ENCODE measurements at regions not wholly inside any gene's neighbourhood (a gene's known extent, or its start where the extent isn't known, plus 50 kb on each side); places are given as distances from the start of the nearest gene placed in this dataset.

- TF ChIP-seq, protein P1, sequence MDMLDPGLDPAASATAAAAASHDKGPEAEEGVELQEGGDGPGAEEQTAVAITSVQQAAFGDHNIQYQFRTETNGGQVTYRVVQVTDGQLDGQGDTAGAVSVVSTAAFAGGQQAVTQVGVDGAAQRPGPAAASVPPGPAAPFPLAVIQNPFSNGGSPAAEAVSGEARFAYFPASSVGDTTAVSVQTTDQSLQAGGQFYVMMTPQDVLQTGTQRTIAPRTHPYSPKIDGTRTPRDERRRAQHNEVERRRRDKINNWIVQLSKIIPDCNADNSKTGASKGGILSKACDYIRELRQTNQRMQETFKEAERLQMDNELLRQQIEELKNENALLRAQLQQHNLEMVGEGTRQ (IDR thresholded peaks at IDR 0.05; ENCODE audit: borderline replicate concordance, low read depth, low read length), result no peak
Observed at GRCh38 chr11:92500453-92500852, 275.8 kb downstream of the FAT3 start (continued).

DNA sequence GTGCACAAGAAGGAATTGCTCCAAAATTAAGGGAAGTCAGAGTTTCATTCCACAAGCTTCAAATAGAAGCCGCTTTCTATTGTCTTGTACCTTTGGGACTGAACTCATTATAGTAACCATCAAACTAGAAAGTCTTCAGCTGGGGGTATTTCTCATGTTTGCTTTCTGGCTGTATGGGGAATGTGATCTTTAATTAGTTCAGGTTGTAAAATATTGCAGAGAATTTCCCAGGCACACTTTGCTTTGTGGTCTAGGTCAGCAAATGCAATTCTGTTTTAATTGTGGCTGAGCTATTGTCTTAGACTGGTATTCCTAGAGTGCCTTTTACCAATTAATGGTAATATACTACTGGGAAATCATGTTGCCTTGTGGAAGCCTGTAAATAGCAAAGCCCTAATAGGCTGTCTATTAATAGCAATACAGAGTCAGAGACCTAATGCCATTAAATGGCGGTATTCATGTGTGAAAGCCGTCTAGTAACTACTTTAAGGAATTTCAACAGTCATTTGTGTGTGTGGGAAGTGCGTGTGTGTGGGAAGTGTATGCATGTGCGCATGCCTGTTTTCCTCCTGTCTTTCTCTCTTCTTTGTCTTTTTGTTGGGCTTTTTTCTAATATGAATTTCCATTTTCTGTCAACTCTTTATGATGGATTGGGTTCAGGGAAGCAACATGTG, 276.6 kb downstream of the FAT3 start:
- DNase-seq, result no peak
- ChIA-PET POLR2A (no interaction called here), CTCF (no interaction called here)
- Histone ChIP-seq H3K9me3 (no peaks in the 10 kb centered on the region), H3K36me3 (replicated peaks in 1 of 2; ENCODE audit: control insufficient read depth in 1 of 2, insufficient read depth in 2 of 2, low read length in 1 of 2) (no peaks in the 10 kb centered on the region), H3K27me3 (ENCODE audit: insufficient read depth) (no peaks in the 10 kb centered on the region), H3K4me2 (no peak overlapping the region), H3K4me1 (ENCODE audit: control insufficient read depth in 1 of 2, insufficient read depth in 2 of 2, low read depth in 1 of 2, low read length in 1 of 2) (no peaks in the 10 kb centered on the region), H3K9me2 (no peaks in the 10 kb centered on the region), H3K27ac (ENCODE audit: low read depth in 2 of 2, low read length in 1 of 2) (no peak overlapping the region), H3K9ac (no peak overlapping the region), H3F3A (replicated peaks; ENCODE audit: insufficient read depth) (no peaks in the 10 kb centered on the region), H4K20me1 (ENCODE audit: insufficient read depth) (no peaks in the 10 kb centered on the region), H2AFZ (ENCODE audit: low read depth) (no peak overlapping the region), H3K79me2 (ENCODE audit: insufficient read depth) (no peaks in the 10 kb centered on the region), H3K4me3 (ENCODE audit: low read depth in 2 of 2, low read length in 1 of 2) (no peak overlapping the region)
- WGBS (ENCODE audit: low lambda C conversion rate), result 85% methylated on average over 5 of the region's 5 CpGs
- TF ChIP-seq, protein P2, sequence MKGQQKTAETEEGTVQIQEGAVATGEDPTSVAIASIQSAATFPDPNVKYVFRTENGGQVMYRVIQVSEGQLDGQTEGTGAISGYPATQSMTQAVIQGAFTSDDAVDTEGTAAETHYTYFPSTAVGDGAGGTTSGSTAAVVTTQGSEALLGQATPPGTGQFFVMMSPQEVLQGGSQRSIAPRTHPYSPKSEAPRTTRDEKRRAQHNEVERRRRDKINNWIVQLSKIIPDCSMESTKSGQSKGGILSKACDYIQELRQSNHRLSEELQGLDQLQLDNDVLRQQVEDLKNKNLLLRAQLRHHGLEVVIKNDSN (IDR thresholded peaks at IDR 0.05; ENCODE audit: borderline replicate concordance, low read depth), result no peak

- no peak for TF ChIP-seq ELF1 (IDR thresholded peaks at IDR 0.05)
- TF ChIP-seq, protein P3, sequence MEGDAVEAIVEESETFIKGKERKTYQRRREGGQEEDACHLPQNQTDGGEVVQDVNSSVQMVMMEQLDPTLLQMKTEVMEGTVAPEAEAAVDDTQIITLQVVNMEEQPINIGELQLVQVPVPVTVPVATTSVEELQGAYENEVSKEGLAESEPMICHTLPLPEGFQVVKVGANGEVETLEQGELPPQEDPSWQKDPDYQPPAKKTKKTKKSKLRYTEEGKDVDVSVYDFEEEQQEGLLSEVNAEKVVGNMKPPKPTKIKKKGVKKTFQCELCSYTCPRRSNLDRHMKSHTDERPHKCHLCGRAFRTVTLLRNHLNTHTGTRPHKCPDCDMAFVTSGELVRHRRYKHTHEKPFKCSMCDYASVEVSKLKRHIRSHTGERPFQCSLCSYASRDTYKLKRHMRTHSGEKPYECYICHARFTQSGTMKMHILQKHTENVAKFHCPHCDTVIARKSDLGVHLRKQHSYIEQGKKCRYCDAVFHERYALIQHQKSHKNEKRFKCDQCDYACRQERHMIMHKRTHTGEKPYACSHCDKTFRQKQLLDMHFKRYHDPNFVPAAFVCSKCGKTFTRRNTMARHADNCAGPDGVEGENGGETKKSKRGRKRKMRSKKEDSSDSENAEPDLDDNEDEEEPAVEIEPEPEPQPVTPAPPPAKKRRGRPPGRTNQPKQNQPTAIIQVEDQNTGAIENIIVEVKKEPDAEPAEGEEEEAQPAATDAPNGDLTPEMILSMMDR (IDR thresholded peaks at IDR 0.05), result no peak
- no peak for DNase-seq
- CTCF ChIA-PET, result interaction anchor here (1.1 to 1.2 kb wide), 2 partner anchors 12 to 22 kb away, joined by 3 to 4 read pairs; no protein-coding TSS in a partner anchor
Observed at GRCh38 chr11:92504004-92504403, 279.4 kb downstream of the FAT3 start.

DNA sequence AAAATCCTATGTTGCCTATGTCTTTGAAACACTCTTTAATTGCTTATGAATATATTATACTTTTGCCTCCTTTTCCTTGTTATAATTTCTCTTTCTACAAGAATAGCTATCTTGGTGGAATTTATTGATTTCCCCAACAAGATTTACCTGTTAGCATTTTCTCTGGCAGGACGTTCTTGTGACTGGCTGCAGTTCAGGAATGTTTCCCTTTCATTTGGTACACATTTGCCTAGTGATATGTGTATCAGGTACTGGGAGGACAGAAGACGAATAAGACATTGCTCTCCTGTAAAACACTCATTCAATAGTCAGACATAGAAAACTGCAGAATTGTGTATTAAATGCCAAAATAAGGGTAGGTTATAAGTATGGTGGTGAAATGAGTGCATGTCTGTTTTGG, 279.9 kb downstream of the FAT3 start:
- no peak overlapping the region for H2AFZ ChIP-seq (ENCODE audit: low read depth)
- ChIA-PET CTCF (interaction anchor here (1.1 to 1.2 kb wide), 2 partner anchors 12 to 21 kb away, joined by 3 to 4 read pairs; no protein-coding TSS in a partner anchor), POLR2A (no interaction called here)
- DNase-seq, result no peak
- H3F3A ChIP-seq (replicated peaks; ENCODE audit: insufficient read depth), result no peaks in the 10 kb centered on the region
- no peak overlapping the region for H3K9ac ChIP-seq
- no peaks in the 10 kb centered on the region for H3K36me3 ChIP-seq (replicated peaks in 1 of 2; ENCODE audit: control insufficient read depth in 1 of 2, insufficient read depth in 2 of 2, low read length in 1 of 2)
- no peaks in the 10 kb centered on the region for H3K9me3 ChIP-seq
- no peaks in the 10 kb centered on the region for H3K9me2 ChIP-seq
- WGBS (ENCODE audit: low lambda C conversion rate), result 56% methylated on average over 2 of the region's 2 CpGs
- H3K27ac ChIP-seq (ENCODE audit: low read depth in 2 of 2, low read length in 1 of 2), result no peak overlapping the region
- no peaks in the 10 kb centered on the region for H3K79me2 ChIP-seq (ENCODE audit: insufficient read depth)
- H3K4me1 ChIP-seq (ENCODE audit: control insufficient read depth in 1 of 2, insufficient read depth in 2 of 2, low read depth in 1 of 2, low read length in 1 of 2), result no peaks in the 10 kb centered on the region
- H4K20me1 ChIP-seq (ENCODE audit: insufficient read depth), result no peaks in the 10 kb centered on the region
- H3K4me3 ChIP-seq (ENCODE audit: low read depth in 2 of 2, low read length in 1 of 2), result no peak overlapping the region
- H3K4me2 ChIP-seq, result no peak overlapping the region
- no peaks in the 10 kb centered on the region for H3K27me3 ChIP-seq (ENCODE audit: insufficient read depth)
- TF ChIP-seq SIN3A (IDR thresholded peaks at IDR 0.05; ENCODE audit: borderline replicate concordance, low read depth, low read length) (no peak), ZBTB33 (IDR thresholded peaks at IDR 0.05; ENCODE audit: borderline replicate concordance, low read depth) (no peak), NRF1 (IDR thresholded peaks at IDR 0.05; ENCODE audit: low read depth, low read length) (no peak), EZH2phosphoT487 (IDR thresholded peaks at IDR 0.05; ENCODE audit: borderline replicate concordance, low read depth) (no peak), SMC3 (IDR thresholded peaks at IDR 0.05; ENCODE audit: low read depth, low read length) (no peak), EP300 (IDR thresholded peaks at IDR 0.05; ENCODE audit: borderline replicate concordance in 1 of 2, low read depth in 1 of 2, low read length in 1 of 2) (no peak)
- TF ChIP-seq, protein P3 (IDR thresholded peaks at IDR 0.05), result no peak

More at GRCh38 chr11:92504004-92504403, 279.4 kb downstream of the FAT3 start:
- Histone ChIP-seq H3K27me3 (ENCODE audit: insufficient read depth) (no peaks in the 10 kb centered on the region), H3K9me2 (no peaks in the 10 kb centered on the region), H4K20me1 (ENCODE audit: insufficient read depth) (no peaks in the 10 kb centered on the region), H3K9ac (no peak overlapping the region), H3K27ac (ENCODE audit: low read depth in 2 of 2, low read length in 1 of 2) (no peak overlapping the region), H3K4me1 (ENCODE audit: control insufficient read depth in 1 of 2, insufficient read depth in 2 of 2, low read depth in 1 of 2, low read length in 1 of 2) (no peaks in the 10 kb centered on the region), H3K9me3 (no peaks in the 10 kb centered on the region), H3K36me3 (replicated peaks in 1 of 2; ENCODE audit: control insufficient read depth in 1 of 2, insufficient read depth in 2 of 2, low read length in 1 of 2) (no peaks in the 10 kb centered on the region), H3K4me2 (no peak overlapping the region), H3K79me2 (ENCODE audit: insufficient read depth) (no peaks in the 10 kb centered on the region), H3F3A (replicated peaks; ENCODE audit: insufficient read depth) (no peaks in the 10 kb centered on the region), H2AFZ (ENCODE audit: low read depth) (no peak overlapping the region), H3K4me3 (ENCODE audit: low read depth in 2 of 2, low read length in 1 of 2) (no peak overlapping the region)
- POLR2A ChIA-PET, result no interaction called here

All from SK-N-SH (cell line).